HUDEP-2 (cell line): ENCODE measurements at regions not wholly inside any gene's neighbourhood (a gene's known extent, or its start where the extent isn't known, plus 50 kb on each side); places are given as distances from the start of the nearest gene placed in this dataset.

Experiments
- DNase-seq, 76 experiments: peaks; one replicate each; lab custom pipeline; 2025; ENCODE audit not compliant: unreplicated experiment in 76 of 76; lab: John Stamatoyannopoulos, UW

DNA sequence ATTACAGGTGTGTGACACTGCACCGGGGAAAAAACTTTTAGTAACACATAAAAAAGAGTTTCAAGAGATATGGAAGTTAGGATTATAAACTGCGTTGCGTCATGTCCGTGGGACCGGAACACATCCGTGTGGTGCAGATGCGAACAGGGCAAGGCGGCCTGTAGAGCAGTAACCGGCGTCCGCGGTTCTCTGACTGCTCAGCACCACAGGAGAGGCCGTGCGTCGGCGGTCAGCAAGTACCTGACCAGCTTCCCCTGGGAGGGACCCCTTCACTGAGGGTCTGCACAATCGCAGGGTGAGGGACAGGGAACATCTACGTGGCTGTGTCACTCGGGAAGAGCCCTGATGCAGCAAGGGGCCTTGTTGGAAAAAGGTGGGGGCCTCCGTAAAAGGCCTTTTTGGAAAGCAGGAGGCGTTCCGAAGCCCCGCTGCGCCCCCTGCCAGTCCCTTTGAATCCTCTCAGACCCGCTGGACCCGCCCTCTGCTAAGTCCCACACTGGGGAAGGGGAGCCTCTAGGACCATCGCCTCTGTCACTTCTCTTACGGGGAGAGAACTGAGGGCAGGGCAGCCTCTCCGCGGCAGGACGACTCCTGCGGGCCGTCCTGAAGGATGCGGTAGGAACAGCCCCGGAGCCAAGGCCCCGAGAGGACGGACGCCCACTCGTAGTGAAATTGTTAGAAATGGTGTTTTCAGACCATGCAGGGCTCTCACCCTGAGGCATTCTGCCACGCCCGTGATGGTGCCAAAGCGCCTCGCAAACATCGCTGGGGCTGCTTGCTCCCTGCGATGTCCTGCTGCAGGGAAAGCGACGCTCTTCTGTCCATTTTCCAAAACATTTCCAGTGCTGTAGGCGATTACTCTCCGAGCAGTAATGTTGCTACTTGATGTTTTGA lies 771.6 kb upstream of the COBL start:
- no peak for DNase-seq

DNA sequence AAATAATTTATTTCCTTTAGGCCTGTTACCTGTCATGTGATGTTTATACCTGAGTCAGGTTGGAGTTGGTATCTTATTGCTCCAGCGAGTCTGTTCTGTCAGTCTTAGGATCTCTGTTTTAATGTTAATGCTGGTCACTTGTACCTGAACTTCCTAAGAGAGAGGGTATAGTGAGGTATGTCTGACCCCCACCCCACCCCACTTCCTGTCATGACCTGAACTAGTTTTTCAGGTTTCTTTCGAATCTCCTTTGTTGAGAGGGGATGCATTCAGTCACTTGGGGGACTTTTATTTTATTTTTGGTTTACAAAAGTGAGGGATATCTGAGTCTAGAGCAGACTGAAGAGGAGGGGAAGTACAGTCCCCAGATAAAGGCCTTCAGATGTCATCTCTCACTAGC lies 769.0 kb upstream of the COBL start:
- DNase-seq = no peak

DNA sequence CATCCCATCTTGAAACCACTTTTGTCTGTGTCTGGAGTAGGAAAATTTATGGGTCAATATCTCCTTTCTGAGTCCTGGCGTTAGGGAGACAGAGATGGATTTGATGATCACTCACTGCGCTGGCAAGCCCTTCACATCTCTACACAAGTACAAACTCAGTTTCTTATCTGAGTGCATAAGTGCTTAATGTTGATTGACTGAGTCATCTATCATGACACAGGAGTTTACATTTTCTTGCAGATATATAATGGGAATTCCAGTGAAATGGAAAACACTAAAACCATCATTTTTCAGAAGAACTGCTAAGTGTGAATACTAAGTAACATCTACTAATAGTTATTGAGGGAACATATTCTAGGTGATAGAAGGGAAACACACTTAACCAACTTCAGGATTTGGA lies 763.9 kb upstream of the COBL start:
- DNase-seq = no peak

DNA sequence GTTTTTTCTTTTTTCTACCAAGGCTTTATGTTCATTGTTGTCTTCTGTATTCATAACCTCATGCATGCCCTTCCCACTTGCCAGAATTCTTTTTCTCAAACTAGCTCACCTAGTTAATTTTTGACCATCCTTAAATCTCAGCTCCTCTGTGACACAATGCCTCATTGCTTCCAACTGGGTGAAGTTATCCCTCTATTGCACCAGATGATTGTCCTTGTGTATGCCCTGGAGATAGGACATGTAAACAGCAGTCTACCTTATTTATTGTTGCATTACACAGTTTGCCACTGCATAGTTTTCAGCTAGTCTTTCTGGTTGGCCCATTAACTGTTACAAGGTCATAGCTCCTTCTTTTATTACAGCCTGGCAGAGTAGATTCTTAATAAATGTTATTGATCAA lies 763.1 kb upstream of the COBL start:
- DNase-seq = no peak

DNA sequence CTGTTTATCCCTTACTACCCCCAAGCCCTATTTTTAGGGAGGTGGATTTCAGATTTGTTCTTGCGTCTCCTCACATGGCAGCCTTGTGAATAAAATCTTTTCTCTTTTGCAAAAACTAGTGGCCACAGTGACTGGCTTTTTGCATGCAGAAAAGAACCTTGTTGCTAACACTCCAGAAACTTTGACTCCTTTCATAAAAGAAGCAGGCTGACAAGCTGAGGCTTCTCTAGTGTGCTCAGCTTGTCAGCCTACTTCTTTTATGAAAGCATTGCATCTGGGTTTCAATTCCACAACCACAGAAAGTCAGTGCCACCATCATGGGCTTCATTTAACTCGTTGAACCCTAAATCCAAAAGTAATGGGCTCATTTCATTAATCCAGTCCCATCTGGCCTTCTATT lies 761.0 kb upstream of the COBL start:
- DNase-seq = no peak

DNA sequence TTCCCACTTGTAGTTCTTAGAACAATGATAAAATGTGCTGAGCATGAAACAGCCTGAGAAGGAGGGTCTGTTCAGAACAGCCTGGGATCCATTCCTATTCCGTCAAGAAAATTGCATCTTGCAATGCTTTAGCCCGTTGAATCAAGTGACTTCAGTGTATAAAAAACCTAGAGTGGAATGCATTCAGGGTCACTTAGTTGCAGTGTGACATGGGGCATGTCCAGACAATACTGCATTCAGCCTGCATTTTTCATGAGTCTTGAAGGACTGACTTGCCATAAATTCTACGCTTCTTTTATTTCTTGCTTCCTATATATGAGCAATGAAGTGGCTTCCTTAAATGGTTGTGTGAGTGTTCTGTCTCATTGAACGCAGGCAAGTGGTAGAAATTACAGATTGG lies 758.3 kb upstream of the COBL start:
- DNase-seq = no peak

DNA sequence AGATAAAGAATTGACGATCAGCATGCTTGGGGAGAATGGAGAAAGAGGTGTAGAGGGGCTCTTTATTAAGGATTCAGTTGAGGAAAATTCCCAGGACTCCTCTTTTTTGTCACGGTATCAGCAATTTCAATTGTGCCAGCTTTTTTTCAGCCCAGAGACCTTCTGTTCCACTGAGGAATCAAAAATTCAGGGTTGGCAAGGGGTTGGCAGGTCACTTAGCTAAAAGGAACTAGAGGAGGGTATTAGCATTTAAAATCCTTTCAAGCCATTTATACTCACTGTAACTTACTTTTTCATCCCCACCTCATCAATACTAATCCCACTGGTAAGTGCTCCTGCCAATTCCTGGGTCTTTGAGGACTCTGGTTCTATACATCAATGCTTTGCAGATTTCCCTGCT lies 757.5 kb upstream of the COBL start:
- no peak for DNase-seq

DNA sequence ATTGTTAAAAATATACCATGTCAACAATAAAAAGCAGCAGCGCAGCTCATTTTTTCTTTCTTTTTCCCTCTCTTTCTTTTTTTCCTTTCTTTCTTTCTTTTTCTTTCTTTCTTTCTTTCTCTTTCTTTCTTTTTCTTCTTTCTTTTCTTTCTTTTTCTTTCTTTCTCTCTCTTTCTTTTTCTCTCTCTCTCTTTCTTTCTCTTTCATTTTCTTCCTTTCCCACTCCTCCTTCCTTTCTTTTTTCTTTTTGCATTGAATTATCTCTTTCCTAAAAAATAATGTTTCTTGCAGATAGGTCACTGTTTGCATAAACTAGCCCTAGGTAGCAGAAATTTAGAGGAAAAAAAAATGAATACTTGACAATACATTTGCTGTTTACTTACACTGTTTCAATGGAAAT lies 755.1 kb upstream of the COBL start:
- no peak for DNase-seq

DNA sequence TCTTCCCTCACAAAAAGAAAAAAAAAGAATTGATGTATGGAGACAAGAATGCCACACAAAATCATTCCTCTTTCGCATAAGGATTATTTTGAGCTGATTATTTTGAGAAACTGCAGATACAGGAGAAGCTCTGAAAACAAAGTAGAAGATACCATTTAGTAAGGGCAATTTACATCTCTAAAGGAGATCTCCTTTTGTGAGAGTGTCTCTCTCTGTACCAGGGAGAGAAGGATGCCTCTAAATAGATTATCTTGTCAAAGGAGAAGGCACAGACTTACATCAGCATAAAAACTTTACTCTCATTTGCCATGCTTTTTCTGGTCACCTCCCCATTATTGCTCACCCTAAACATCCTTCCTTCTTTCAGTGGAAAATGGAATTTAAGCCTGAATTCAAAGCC lies 747.9 kb upstream of the COBL start:
- no peak for DNase-seq

DNA sequence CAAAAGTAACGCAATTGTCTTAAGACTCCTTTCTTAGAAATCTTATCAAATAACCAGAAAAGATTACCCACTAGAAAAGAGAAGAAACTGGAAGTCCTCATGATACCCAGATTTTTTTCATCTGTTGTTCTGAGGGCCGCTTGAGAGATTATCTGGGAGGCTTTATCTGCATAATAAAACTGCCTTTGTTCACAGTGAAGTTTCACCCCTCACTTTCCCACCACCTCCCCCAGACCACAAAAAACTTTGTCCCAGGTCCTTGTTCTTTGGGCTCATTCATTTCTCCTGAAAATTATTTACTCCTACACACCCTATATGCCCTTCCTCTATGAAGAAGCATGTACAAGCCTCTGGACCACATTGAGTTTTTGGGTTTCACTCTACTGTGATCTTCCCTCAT lies 745.1 kb upstream of the COBL start:
- no peak for DNase-seq

DNA sequence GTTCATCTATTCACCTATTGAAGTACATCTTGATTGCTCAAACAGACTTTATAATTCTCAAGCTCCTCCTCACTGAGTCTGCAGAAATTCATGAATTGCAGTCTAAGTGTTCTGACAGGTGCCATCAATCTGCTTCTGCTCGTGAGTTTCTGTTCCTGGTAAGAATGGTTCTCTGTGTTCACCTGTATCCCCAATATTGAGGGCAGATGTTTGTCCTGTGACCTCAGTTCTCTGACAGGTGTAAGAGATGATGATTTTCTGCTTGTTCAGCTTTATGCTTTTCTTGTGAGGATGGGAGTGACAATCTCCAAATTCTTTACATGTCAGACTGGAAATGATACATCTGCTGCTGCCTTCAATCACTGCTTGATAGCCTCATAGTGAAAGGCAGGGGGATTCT lies 736.9 kb upstream of the COBL start:
- no peak for DNase-seq

DNA sequence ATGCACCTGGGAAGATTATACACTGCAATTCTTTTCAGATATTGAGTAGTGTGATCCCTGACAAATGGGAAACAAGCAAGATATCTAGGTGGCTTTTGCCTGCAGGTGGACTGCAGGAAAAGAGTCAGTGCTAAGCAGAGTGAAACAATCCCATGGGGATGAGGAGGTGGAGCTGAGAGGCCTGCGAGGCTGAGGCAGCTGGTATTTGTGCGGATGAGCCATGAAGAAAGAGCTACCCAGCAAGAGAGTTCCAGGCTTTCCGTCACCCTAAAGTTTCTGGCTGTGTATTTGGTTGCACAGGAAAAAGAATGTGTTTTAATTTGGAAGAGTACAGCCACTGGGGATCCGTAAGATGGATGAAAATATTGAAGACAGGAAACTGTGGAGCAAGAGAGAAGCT lies 714.1 kb upstream of the COBL start:
- no peak for DNase-seq

DNA sequence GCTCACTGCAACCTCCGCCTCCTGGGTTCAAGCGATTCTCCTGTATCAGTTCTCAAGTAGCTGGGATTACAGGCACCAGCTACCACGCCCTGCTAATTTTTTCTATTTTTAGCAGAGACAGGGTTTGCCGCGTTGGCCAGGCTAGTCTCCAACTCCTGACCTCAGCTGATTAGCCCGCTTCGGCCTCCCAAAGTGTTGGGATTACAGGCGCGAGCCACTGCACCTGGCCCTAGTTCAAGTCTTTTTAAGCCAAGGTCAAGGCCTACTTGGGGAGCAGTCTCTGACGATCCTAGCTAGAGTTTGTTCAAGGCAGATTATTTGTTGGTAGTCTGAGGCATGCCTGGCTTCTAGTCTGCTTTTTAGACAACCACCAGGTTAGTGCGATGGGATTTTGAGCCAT lies 709.5 kb upstream of the COBL start:
- no peak for DNase-seq

DNA sequence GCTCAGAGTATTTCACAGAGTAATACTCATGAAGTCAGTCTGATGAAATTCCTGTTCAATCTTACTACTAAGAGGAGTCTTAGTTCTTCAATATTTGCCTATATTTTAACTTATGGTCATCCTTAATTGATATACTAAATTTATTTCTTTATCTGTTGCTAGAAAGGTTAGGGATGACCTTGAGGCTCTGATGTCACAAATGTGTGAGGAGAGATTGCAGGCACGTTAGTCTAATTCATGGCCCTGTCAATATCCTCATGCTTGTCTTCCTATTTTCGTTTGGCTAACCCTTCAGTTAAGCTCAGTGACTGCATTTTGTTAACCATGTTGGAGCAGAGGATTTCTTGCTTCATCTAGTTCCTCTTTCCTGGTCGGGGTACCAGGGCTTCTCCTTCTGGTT lies 704.7 kb upstream of the COBL start:
- DNase-seq = no peak

DNA sequence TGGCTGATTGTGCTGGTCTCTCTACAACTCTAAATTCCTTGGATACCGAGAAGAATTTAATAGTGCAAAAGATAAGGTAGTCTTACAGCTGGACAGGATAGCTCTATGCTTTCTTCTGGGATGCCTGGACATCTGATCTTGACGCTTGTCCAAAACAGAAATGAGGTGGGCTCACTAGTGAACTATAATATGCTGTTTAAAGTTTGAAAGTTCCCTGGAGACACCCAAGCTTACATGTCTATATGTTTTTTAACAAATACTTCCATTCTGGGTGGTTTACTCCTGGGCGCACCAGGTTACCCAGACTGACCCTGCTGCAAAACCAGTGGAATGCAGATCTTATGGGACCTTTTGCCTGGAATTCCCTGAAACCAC lies 702.1 kb upstream of the COBL start:
- DNase-seq = no peak

DNA sequence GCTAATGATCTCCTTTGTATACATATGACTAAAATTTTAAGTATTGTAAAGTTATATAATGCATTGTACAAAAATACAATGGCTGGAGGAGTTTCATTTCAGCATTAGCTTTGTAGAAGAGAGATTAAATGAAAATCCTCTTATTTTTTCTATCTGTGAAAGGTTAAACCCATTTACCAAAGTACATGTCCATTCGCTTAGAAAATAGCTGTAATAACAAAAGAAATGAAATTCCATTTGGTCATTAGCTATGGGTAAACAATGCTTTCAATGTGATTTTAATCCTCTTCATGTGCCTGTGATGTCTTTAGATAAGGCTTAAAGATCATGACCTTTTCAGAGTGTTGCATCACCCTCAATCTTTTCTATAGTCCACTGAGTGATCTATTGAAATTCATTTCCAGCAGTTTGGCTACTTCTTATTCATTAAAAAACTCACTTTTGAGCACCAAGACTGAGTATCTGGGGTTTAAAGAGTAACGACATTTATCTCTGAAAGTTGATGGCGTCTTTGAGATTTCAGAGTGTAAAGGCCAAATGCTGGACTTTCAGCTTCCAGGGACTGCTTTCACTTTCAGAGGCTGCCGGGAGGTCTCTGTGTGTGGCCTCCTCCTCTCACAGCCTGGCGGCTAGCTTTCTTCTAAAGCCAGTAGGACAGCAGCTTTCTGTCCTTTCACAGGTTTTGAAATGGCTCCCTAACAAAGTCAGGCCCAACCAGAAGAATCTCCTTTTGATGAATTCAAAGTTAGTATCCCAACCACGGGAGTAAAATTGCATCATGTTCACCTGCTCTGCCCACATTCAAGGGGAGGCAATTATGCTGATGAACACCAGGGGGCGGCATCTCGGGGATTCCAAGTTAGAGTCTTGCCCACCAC lies 701.4 kb upstream of the COBL start:
- peak in 49 of 76 experiments; percentile 1 to 57 (median 30) for DNase-seq

DNA sequence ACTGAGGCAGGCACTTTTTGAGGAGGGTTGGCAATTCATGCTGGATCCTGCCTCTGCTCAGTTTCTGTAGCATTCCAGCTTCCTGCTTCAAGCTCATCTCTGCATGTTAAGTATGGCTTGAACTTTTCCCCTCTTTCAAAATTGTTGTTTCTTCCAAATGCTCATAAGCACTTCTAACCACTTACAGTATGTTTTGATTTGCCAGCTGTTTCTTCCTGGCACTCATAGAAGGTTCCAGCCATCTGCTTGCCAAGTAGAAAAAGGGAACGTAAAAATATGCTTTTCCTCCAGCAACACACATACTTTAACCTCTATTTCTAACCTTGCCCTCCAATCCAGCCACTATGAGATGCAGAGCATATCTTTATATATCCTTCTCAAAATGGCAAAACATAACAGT lies 692.6 kb upstream of the COBL start:
- DNase-seq = no peak

DNA sequence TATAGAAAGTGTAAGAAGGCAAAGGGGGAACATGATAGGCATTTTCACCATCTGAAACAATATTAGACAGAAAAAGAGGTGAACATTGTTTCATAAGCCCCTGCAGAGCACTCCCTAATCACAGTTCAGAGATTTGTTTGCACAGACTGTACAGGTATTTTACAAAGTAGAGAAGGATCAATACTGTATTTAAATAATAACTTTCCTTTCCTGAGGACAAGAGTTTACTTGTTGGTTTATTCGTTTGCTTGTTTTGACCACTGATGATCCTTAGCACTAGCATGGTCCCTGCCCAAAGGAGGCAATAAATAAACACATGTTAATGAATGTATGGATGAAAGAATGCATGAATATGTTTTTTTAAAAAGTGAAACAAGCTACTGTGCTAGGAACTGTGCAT lies 690.1 kb upstream of the COBL start:
- DNase-seq = no peak

DNA sequence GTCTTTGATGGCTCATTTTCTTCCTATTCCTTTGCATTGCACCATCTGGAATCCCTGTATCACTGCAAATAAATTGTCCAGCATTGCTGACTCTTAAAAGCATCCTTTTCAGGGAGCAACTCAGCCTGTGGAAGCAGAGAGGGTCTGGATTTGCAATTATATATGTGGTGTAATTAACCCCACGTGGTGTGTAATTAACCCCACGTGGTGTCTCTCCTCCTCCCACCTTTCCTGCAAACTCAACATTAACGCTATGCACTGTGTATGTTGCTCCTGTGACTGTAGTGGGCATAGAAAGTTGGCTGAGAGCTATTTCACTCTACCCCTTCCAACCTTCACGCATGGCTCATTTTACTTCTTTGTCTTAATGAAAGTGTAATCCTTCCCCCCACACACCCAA lies 689.0 kb upstream of the COBL start:
- DNase-seq = no peak

DNA sequence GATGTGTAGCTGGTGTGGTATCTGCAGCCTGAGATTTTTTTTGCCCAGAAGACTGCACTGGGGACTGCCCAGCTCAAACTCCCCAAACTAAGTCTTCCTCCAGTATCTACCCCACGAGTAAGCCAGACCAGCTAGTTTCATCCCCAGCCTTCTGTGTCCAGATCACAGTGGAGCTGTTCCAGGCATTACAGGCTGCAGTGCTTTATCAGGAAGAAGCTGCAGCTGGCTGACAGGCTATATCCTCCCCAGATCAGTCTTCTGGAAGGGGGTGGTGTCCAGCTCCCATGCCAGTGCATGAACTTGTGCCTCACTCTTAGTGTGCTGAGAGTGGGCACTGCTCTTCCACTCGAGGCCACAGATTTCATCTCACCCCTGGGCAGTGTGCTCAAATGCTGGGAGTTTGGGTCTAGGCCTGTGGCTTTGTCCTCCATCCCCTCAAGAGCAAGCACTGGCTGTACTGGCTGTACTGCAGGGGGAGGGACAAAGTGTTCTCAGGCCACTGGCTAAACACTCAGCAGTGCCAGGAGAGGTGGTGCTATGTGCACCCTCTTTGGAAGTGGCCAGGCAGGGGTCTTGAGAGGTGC lies 679.1 kb upstream of the COBL start:
- no peak for DNase-seq

DNA sequence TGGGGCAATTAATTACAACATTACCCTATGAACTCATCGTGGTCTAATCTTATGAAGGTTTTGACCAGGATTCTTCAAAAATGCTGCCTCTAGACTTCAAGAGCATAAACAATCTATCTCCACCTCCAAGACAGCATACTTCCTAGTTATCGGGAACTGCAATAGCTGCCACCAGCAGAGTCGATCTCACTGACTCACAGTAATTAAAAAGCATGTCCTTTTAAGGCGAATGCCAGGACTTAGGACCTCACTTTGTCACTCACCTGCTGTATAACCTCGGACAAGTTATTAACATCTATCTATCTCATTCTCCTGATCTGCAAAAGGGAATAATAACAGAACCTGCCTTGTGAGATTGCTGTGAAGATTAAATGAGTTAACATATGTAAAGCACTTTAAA lies 666.0 kb upstream of the COBL start:
- no peak for DNase-seq

DNA sequence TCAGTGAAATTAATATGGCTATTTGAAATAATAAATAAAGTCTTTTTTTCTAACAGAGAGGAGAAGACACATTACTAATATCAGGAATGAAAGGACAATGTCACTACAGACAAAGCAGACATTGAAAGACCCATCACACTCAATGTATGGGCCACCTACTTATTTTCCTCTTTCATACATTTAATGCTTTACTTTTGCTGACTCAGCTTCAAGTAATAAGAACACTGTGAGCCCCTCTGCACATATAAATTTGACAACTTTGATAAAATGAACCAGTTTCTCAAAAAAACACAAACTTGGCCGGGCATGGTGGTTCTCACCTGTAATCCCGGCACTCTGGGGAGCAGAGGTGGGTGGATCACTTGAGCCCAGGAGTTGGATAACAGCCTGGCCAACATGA lies 664.2 kb upstream of the COBL start:
- DNase-seq = no peak
